Activated naive CD4-positive, alpha-beta T cell (primary cell): ENCODE measurements at regions not wholly inside any gene's neighbourhood (a gene's known extent, or its start where the extent isn't known, plus 50 kb on each side); places are given as distances from the start of the nearest gene placed in this dataset.

Source experiments
- DNase-seq, 4 experiments: peaks; one replicate each; lab custom pipeline; 2025; lab: John Stamatoyannopoulos, UW

GRCh38 chr17:5635949-5636348 is 51.6 kb upstream of the NLRP1 start:
- DNase-seq: no peak

DNA sequence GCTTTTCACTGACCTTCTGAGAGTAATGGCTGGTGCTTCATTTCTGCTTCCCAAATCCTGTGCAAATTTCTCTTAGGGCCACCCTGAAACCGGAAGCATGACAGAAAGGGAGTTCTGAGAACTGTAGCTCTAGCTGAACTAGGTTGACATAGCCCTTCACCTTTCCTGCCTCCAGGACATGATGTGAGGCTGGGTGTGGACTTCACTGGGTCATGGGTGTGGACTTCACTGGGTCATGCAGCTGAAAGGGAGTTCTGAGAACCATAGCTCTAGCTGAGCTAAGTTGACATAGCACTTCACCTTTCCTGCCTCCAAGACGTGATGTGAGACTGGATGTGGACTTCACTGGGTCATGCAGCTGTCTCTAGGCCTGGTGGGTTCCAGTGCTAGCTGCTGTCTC is 54.3 kb upstream of the NLRP1 start:
- no peak for DNase-seq

DNA sequence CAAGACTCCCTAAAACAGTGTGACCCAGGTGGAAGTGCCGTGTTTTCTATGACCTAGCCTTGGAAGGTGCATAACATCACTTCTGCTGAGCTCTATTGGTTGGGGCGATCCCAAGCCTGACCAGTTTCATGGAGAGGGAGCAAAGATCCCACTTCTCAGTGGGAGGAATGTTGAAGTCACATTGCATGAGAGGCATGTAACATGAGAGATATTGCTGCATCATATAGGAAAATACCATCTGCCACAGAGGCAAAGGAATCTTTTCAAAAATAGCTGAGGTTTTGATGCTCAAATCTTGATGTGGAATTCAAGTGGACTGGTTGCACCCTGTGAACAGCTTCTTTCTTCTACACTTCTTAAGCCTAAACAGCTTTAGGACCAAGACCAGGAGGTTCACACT is 56.4 kb upstream of the NLRP1 start:
- DNase-seq: no peak

DNA sequence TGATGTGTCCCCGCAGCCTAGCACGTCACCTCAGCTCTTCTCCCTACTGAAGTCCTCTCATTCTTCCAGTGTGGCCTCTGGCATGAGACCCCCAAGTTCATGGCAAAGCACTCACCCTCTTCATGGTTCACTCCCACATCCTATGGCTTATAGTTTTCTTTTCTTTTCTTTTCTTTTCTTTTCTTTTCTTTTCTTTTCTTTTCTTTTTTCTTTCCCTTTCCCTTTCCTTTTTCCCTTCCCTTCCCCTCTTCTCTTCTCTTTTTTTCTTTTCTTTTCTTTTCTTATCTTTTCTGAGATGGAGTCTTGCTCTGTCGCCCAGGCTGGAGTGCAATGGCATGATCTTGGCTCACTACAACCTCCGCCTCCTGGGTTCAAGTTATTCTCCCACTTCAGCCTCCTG is 58.4 kb upstream of the NLRP1 start:
- no peak for DNase-seq

DNA sequence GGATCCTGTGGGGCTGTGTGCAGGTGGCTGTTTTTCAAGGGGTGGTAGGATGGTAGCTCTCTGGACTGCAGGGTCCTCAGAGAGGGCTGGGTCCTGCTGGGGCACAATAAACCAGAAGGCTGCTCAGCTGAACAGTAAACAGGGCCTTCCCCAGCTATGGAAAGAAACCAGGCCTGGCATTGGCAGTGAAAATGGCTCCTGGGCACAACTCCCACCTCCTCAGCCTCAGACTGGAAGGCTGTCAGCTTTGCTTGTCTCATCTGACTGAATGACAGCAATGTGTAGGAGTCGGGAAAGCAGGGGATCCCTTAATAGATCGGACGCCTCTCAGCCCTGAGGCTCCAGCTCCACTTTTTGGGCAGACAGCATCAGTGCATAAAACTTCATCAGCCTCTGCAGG is 59.8 kb upstream of the NLRP1 start:
- DNase-seq: no peak

- DNase-seq: no peak
Observed at GRCh38 chr17:5651348-5651747, 67.0 kb upstream of the NLRP1 start.

DNA sequence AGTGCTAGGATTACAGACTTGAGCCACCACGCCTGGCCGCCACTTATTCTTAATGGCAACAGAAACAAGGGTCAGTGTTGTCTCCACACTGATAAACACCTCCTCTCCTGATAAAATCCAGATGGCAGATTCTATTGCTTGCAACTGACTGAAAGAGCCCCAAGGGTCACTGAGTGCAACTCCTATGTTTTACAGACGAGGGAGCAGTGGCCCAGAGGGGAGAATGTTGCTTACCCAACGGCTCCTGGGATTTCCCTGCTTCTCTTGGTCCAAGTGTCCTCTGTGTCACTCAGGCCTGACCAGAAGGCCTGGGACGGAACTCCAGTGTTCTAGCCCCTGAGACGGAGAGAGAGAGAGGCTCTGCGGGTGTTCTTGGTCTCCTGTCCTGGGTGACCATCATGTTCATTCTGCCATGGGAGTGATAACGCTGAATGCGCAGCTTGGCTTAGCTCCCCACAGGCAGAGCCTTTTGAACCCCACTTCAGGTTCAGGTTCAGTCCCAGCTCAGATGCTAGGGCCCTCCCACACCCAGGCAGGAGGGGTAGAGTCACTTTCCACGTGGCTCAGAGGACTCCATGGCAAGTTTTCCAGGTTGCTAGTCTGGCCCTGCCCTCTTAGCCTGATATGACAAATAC is 77.3 kb upstream of the NLRP1 start:
- no peak for DNase-seq

DNA sequence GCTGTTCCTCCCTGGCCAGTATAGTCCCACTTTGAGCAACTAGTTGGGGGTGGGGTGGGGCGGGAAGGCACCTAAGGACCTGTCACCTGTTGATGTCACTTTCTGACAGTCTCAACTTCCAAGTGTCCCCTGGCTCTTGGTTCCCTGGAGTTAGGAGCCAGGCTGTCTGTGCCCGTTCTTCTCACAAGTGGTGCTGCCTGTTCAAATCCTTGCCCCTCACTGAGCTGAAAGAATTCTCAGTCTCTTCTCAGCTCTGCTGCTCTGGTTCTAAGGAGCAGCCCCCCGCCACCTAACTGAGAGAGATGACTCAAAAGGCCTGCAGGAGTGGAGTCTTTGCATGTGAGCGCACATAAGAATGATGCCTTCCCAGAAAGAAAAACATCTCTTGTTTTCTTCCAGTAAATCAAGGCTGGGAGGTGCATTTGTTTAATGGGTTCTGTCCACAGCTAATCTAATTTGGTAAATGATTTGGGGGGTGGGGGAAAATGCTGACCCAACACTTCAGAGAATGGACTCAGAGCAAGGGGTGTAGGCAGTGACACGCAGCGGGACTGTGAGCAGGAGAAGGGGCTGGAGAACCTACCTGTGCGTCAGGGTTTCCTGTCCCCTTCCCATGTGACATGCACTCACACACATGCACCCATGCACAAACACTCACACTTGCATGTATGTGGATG is 78.2 kb upstream of the NLRP1 start:
- no peak for DNase-seq

DNA sequence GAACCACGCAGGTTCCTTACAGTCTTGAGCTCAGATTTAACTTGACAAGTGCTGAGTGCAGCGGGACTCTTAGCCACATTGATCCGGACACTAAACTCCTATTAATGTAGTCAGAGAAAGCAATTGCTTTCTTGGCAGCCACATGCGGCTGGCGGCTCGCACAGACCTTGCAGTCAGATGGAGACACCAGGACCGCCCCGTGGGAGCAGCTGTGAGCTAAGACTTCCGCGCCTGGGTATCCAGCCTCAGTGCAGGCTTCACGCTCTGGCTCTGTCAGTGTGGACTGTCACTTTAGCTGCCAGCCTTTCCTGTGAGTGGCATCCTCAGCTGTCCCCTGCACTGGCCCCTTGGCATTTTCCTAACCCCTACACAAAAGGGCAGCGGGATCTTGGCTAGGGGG is 80.9 kb upstream of the NLRP1 start:
- no peak for DNase-seq

DNA sequence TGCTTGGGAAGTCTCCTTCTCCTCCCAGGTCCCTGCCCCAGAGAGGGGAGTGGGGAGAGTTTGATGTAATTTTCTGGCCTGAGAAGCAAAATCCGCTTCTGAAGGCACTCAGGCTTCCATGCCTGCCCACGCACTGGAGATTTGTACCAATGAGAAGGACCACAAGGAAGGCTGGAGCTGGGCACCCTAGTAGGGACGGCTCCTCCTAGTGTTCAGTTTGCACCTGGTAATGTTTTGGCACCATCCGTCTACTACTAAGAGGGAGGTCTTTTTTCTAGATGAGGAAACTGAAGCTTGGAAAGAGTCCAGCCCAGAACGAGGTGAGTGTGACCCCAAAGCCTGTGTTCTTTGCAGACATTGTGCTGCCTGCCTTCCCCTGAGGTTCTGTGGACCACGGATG is 83.6 kb upstream of the NLRP1 start:
- DNase-seq: no peak

DNA sequence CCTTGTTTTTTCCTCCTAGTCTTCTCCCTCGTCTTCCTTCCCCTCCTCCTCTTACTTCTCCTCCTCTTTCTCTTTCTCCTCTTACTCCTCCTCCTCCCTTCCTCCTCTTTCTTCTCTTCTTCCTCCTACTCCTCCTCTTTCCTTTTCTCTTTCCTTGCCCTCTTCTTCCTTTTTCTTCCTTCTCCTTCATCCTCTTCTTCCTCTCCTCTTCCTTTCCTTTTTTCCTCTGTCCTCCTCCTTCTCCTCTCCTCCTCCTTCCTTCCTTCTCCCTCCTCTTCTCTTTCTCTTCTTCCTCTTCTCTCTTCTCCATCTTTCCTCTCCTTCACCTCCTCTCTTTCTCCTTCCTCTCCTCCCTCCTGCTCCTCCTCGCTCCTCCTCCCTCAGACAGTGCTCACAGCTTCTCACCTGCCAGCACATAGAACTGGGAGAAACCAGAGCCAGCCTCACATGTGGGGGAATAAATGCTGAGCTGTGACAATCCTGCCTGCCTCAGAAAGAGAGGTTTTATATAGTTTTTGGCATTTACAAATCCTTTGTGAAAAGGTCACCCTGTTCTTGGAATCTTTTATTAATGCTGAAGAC is 84.3 kb upstream of the NLRP1 start:
- no peak for DNase-seq

GRCh38 chr17:5669191-5669590 is 84.9 kb upstream of the NLRP1 start:
- DNase-seq: no peak

DNA sequence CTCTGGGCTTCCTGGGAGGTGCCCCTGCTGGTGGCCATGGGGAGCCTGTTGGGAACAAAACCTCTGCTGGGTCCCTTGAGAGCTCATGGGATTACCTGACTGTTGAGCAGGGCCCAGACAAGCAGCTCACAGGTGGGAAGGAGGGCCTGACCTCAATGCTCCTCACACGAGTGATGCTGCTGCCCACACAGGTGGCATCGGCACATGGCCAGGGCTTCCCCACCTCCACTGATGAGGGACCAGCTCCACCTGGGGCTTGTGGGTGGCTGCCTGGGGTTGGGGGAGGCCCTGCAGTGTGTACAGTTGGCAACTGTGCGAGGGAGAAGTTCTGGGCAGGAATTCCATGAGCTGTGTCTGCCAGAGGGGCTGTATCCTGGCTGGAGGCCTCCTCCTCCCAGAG is 87.8 kb upstream of the NLRP1 start:
- DNase-seq: no peak

GRCh38 chr17:5672815-5673430 is 88.6 kb upstream of the NLRP1 start:
- no peak for DNase-seq

DNA sequence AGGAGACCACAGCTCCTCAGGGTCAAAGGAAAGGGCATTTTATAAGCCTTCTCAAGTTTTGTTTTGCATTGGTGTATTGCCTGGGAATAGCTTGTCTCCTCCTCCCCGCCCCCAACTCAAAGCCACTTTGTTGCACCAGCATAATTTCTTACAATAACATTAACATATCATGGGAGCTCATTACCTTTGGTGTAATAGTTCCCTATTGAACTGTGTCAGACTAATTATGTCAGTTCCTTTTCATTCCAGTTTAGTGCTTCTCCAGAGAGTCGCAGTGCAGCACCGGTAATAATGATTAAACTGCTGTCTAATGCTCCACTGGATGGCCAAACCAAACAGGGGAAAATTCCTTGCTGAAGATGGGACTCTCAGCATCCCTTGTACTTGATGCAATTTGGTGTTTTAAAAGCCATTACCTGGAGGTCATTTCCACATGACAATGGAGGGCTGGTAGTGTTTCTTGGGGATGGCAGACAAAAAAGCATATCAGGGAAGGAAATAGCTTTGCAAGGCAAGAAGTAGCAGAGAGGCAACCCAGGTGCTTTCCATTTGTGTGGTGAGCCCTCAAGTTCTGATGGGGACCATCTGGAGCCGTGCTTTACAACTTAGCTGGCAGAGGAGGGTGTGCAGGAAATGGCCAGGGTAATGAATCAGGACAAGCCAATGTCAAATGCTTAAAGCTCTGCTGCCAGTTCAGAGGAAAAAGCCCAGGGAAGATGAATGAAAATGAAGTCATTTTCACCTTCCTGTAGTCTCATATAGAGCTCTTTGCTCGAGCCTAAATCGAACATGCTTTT is 91.5 kb upstream of the NLRP1 start:
- DNase-seq: no peak

DNA sequence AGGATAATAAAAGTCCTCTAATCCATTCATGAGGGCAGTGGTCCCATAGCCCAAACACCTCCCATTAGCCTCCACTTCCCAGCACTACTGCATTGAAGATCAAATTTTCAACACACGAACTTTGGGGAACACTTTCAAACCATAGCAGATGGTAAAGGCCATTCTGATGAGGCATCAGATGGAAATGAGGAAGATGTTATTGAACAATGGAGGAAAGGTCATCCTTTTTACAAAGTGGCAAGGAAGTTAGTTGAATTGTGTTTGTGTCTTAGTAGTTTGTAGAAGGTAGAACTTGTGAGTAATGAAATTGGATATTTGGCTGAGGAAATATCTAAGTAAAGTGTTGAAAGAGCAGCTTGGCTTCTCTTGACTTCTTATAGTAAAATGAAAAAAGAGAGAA is 93.3 kb upstream of the NLRP1 start:
- DNase-seq: no peak

- DNase-seq: no peak
Observed at GRCh38 chr17:5678171-5678570, 93.9 kb upstream of the NLRP1 start.

- no peak for DNase-seq
Observed at GRCh38 chr17:5680766-5681165, 96.5 kb upstream of the NLRP1 start.

DNA sequence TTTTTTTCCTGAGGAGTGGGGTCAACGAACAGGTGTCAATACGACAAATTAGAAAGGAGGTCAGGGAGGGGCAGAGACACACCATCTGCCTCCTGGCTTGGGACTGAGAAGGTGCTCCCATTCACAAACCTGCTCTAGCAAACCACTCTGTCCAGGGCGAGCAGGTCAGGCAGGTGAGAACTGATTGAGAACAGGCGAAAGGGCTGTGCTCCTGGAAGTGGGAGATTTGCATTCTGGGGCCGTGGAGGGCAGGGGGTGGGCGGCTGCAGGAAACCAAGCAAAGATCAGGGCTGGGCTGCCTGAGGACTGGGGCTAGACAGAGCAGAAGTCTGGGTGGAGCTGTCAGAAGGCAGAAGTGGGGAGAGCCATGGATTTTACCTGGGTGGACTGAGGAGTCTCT is 98.9 kb upstream of the NLRP1 start:
- no peak for DNase-seq

GRCh38 chr17:5686074-5686635 is 101.8 kb upstream of the NLRP1 start:
- DNase-seq: no peak

DNA sequence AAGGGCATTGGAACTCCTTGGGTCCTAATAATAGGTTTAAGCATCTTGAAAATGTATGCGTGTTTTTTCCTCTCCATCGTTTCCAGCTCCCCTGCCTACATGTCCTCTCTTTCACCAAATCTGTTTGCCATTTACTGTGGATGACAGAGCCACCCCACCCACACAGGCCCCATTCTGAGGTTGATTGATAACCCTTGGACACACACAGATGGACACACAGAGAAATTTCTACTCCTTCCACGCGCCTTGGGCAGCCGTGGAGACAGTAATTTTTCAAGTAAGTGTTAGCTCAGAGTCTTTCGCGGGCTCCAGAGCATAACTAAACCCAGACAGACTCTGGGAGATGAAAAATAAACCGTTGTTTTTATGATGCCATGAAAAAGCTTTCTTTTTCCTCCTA is 103.3 kb upstream of the NLRP1 start:
- DNase-seq: no peak

DNA sequence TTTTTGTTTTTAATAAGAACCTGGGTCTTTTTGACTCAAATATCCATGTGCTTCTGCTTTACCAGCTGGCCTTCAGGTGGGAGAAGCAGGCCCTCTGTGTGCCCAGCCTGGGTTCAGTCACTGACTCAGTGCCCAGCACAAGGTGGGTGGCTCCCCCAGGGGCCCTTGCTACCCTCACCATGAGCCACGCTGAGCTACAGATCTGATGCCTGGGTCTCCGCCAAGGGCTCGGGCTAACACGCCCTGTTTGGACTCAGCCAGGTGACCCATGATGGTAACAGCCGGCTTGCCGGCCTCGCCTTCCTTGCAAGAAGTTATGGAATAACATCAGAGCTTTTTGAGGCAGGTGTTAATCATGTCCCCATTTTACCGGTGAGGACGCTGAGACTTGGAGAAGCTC is 109.5 kb upstream of the NLRP1 start:
- DNase-seq: no peak
